ENCODE measurements at regions not wholly inside any gene's neighbourhood (a gene's known extent, or its start where the extent isn't known, plus 50 kb on each side); places are given as distances from the start of the nearest gene placed in this dataset.

DNA sequence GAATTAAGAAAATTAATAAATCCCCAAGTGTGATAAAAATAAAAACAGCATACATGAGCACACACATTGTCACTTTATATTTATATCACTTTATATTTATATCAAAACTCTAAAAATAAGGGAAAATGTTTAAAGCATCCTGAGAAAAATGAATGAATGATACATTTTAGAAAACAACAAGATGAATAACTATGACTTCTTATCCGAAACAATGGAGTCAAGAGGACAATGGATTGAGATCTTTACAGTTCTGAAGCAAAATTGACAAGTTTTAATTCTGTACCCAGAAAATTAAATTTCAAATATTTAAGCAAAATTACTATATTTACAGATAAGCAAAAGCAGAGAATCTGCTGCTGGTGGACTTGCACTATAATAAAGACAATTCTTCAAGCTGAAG is 512.6 kb downstream of the MRPL39 start:
- Histone ChIP-seq H4K91ac (ENCODE audit: low read depth, low read length) (no peak overlapping the region), H4K8ac (ENCODE audit: low read depth, low read length) (no peak overlapping the region), H3K27me3 (ENCODE audit: insufficient read depth, low read length) (no peaks in the 10 kb centered on the region), H3K9ac (ENCODE audit: low read length) (no peak overlapping the region), H3K4me1 (ENCODE audit: control insufficient read depth in 1 of 2, insufficient read depth in 2 of 2, low read length in 2 of 2) (no peaks in the 10 kb centered on the region), H2AFZ (ENCODE audit: insufficient read depth, low read length, poor library complexity) (no peak overlapping the region), H3K4me3 (ENCODE audit: low read depth, low read length) (no peak overlapping the region), H3K36me3 (ENCODE audit: control insufficient read depth in 1 of 2, insufficient read depth in 2 of 2, low read length in 2 of 2) (no peaks in the 10 kb centered on the region), H2BK120ac (ENCODE audit: insufficient read depth, low read length, poor library complexity) (no peak overlapping the region), H3K14ac (ENCODE audit: low read length) (no peak overlapping the region), H3K23ac (ENCODE audit: low read length) (no peak overlapping the region), H3K4ac (ENCODE audit: low read depth, low read length) (no peak overlapping the region), H3K79me2 (ENCODE audit: control insufficient read depth, insufficient read depth, low read length, poor library complexity) (no peaks in the 10 kb centered on the region), H3K9me3 (ENCODE audit: insufficient read depth, low read depth, low read length) (no peaks in the 10 kb centered on the region), H4K12ac (ENCODE audit: low read depth, low read length) (no peak overlapping the region), H3K27ac (ENCODE audit: low read depth, low read length) (no peak overlapping the region), H2AK5ac (ENCODE audit: low read length) (no peak overlapping the region), H3K4me2 (ENCODE audit: low read length) (no peak overlapping the region), H3K79me1 (ENCODE audit: low read length) (no peaks in the 10 kb centered on the region), H2BK12ac (ENCODE audit: low read length) (no peak overlapping the region), H3K18ac (ENCODE audit: low read length) (no peak overlapping the region), H2BK5ac (ENCODE audit: low read depth, low read length, poor library complexity) (no peak overlapping the region)
- WGBS (ENCODE audit: extremely low coverage, insufficient coverage, insufficient read length) = no CpG with 5 or more reads among the region's 1 CpG
- DNase-seq = no peak

DNA sequence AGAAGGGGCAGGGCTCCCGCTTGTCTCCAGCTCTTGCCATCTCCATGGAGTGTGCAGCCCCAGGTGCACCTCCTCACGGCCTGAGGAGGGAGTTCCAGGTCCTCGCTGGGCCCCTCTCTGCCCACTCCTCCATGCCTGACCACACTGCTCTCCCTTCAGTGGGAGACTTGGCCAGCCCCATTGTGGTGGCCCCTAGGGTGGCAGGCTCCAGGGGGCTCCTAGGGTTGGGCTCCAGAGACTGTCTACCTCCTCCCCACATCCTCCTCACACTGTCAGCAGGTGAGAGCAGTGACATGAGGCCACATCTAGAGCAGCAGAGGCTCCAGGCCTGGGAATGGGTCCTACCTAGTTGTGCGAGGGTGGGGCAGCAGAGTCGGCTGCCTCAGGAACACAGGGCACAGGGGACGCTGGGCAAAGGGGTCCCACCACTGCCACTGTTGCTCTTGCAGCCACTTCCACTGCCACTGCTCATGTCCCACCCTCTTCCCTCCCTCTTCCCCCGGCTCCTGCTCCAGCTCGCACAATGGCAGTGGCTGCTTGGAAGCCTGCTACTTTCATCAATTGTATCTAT is 514.8 kb downstream of the MRPL39 start:
- Histone ChIP-seq H3K36me3 (ENCODE audit: control insufficient read depth in 1 of 2, insufficient read depth in 2 of 2, low read length in 2 of 2) (no peaks in the 10 kb centered on the region), H3K27ac (ENCODE audit: low read depth, low read length) (no peak overlapping the region), H3K4me3 (ENCODE audit: low read depth, low read length) (no peak overlapping the region), H3K27me3 (ENCODE audit: insufficient read depth, low read length) (no peaks in the 10 kb centered on the region), H4K12ac (ENCODE audit: low read depth, low read length) (no peak overlapping the region), H3K4ac (ENCODE audit: low read depth, low read length) (no peak overlapping the region), H3K18ac (ENCODE audit: low read length) (no peak overlapping the region), H2BK12ac (ENCODE audit: low read length) (no peak overlapping the region), H2AK5ac (ENCODE audit: low read length) (no peak overlapping the region), H2AFZ (ENCODE audit: insufficient read depth, low read length, poor library complexity) (no peak overlapping the region), H4K91ac (ENCODE audit: low read depth, low read length) (no peak overlapping the region), H3K4me1 (ENCODE audit: control insufficient read depth in 1 of 2, insufficient read depth in 2 of 2, low read length in 2 of 2) (no peaks in the 10 kb centered on the region), H3K14ac (ENCODE audit: low read length) (no peak overlapping the region), H4K8ac (ENCODE audit: low read depth, low read length) (no peak overlapping the region), H3K23ac (ENCODE audit: low read length) (no peak overlapping the region), H2BK120ac (ENCODE audit: insufficient read depth, low read length, poor library complexity) (no peak overlapping the region), H2BK5ac (ENCODE audit: low read depth, low read length, poor library complexity) (no peak overlapping the region), H3K4me2 (ENCODE audit: low read length) (no peak overlapping the region), H3K79me1 (ENCODE audit: low read length) (no peaks in the 10 kb centered on the region), H3K9ac (ENCODE audit: low read length) (no peak overlapping the region), H3K9me3 (ENCODE audit: insufficient read depth, low read depth, low read length) (no peaks in the 10 kb centered on the region), H3K79me2 (ENCODE audit: control insufficient read depth, insufficient read depth, low read length, poor library complexity) (no peaks in the 10 kb centered on the region)
- no peak for DNase-seq
- WGBS (ENCODE audit: extremely low coverage, insufficient coverage, insufficient read length) = no CpG with 5 or more reads among the region's 8 CpGs

- Histone ChIP-seq H3K23ac (ENCODE audit: low read length) (no peak overlapping the region), H3K79me2 (ENCODE audit: control insufficient read depth, insufficient read depth, low read length, poor library complexity) (no peaks in the 10 kb centered on the region), H3K4me2 (ENCODE audit: low read length) (no peak overlapping the region), H3K4me1 (ENCODE audit: control insufficient read depth in 1 of 2, insufficient read depth in 2 of 2, low read length in 2 of 2) (no peaks in the 10 kb centered on the region), H3K14ac (ENCODE audit: low read length) (no peak overlapping the region), H3K4me3 (ENCODE audit: low read depth, low read length) (no peak overlapping the region), H3K9ac (ENCODE audit: low read length) (no peak overlapping the region), H3K18ac (ENCODE audit: low read length) (no peak overlapping the region), H2BK5ac (ENCODE audit: low read depth, low read length, poor library complexity) (no peak overlapping the region), H3K36me3 (ENCODE audit: control insufficient read depth in 1 of 2, insufficient read depth in 2 of 2, low read length in 2 of 2) (no peaks in the 10 kb centered on the region), H2BK120ac (ENCODE audit: insufficient read depth, low read length, poor library complexity) (no peak overlapping the region), H3K79me1 (ENCODE audit: low read length) (no peaks in the 10 kb centered on the region), H3K27ac (ENCODE audit: low read depth, low read length) (no peak overlapping the region), H4K91ac (ENCODE audit: low read depth, low read length) (no peak overlapping the region), H3K4ac (ENCODE audit: low read depth, low read length) (no peak overlapping the region), H4K8ac (ENCODE audit: low read depth, low read length) (no peak overlapping the region), H4K12ac (ENCODE audit: low read depth, low read length) (no peak overlapping the region), H2AK5ac (ENCODE audit: low read length) (no peak overlapping the region), H3K27me3 (ENCODE audit: insufficient read depth, low read length) (no peaks in the 10 kb centered on the region), H3K9me3 (ENCODE audit: insufficient read depth, low read depth, low read length) (no peaks in the 10 kb centered on the region), H2AFZ (ENCODE audit: insufficient read depth, low read length, poor library complexity) (no peak overlapping the region), H2BK12ac (ENCODE audit: low read length) (no peak overlapping the region)
- no CpG with 5 or more reads among the region's 4 CpGs for WGBS (ENCODE audit: extremely low coverage, insufficient coverage, insufficient read length)
- no peak for DNase-seq
Observed at GRCh38 chr21:25081096-25081495, 526.2 kb downstream of the MRPL39 start.

GRCh38 chr21:25080661-25081060 is 526.6 kb downstream of the MRPL39 start:
- no peaks in the 10 kb centered on the region for H3K27me3 ChIP-seq (ENCODE audit: insufficient read depth, low read length)
- no peak overlapping the region for H2BK120ac ChIP-seq (ENCODE audit: insufficient read depth, low read length, poor library complexity)
- WGBS (ENCODE audit: extremely low coverage, insufficient coverage, insufficient read length) = no CpG with 5 or more reads among the region's 1 CpG
- H2AFZ ChIP-seq (ENCODE audit: insufficient read depth, low read length, poor library complexity) = no peak overlapping the region
- no peaks in the 10 kb centered on the region for H3K4me1 ChIP-seq (ENCODE audit: control insufficient read depth in 1 of 2, insufficient read depth in 2 of 2, low read length in 2 of 2)
- no peak overlapping the region for H3K4me2 ChIP-seq (ENCODE audit: low read length)
- no peaks in the 10 kb centered on the region for H3K9me3 ChIP-seq (ENCODE audit: insufficient read depth, low read depth, low read length)
- H4K91ac ChIP-seq (ENCODE audit: low read depth, low read length) = no peak overlapping the region
- H3K27ac ChIP-seq (ENCODE audit: low read depth, low read length) = no peak overlapping the region
- no peak overlapping the region for H3K4ac ChIP-seq (ENCODE audit: low read depth, low read length)
- no peak for DNase-seq
- H2AK5ac ChIP-seq (ENCODE audit: low read length) = no peak overlapping the region
- no peak overlapping the region for H3K9ac ChIP-seq (ENCODE audit: low read length)
- no peaks in the 10 kb centered on the region for H3K79me1 ChIP-seq (ENCODE audit: low read length)
- no peaks in the 10 kb centered on the region for H3K79me2 ChIP-seq (ENCODE audit: control insufficient read depth, insufficient read depth, low read length, poor library complexity)
- H4K12ac ChIP-seq (ENCODE audit: low read depth, low read length) = no peak overlapping the region
- no peak overlapping the region for H3K18ac ChIP-seq (ENCODE audit: low read length)
- no peak overlapping the region for H3K23ac ChIP-seq (ENCODE audit: low read length)
- H3K4me3 ChIP-seq (ENCODE audit: low read depth, low read length) = no peak overlapping the region
- H3K36me3 ChIP-seq (ENCODE audit: control insufficient read depth in 1 of 2, insufficient read depth in 2 of 2, low read length in 2 of 2) = no peaks in the 10 kb centered on the region
- no peak overlapping the region for H3K14ac ChIP-seq (ENCODE audit: low read length)
- no peak overlapping the region for H2BK5ac ChIP-seq (ENCODE audit: low read depth, low read length, poor library complexity)
- no peak overlapping the region for H2BK12ac ChIP-seq (ENCODE audit: low read length)
- no peak overlapping the region for H4K8ac ChIP-seq (ENCODE audit: low read depth, low read length)
